Activated T-cell treated with anti-CD3 and anti-CD28 coated beads, Interleukin-2, amount 50 U/mL, for 72 hours (primary cell): ENCODE measurements at regions not wholly inside any gene's neighbourhood (a gene's known extent, or its start where the extent isn't known, plus 50 kb on each side); places are given as distances from the start of the nearest gene placed in this dataset.

Experiments used
- ATAC-seq, 2 donors: fragments of 150-1000 bp; cut with Tn5 transposase; replicated peaks in 1 of 2; 2 replicates each; pipeline ENCODE4 v1.10.0; 2021; ENCODE audit warnings: moderate library complexity in 2 of 2, mild to moderate bottlenecking in 1 of 2
- DNase-seq, 2 donors: peaks; one replicate each; pipeline ENCODE4 v3.0.0; 2021 to 2022; ENCODE audit warnings: mixed read lengths in 1 of 2
- H3K27ac Mint-ChIP-seq: one replicate; pipeline ENCODE4 v1.8.0; 2022; ENCODE audit warnings: mild to moderate bottlenecking, moderate library complexity, mixed read lengths
- H3K27me3 Mint-ChIP-seq: one replicate; pipeline ENCODE4 v1.8.0; 2022; ENCODE audit warnings: low read depth, mixed read lengths
- H3K36me3 Mint-ChIP-seq, 2 donors: one replicate each; pipeline ENCODE4 v1.8.0; 2022; ENCODE audit warnings: mixed read lengths in 2 of 2, mild to moderate bottlenecking in 1 of 2; ENCODE audit not compliant: insufficient read depth in 2 of 2
- H3K4me1 Mint-ChIP-seq: one replicate; pipeline ENCODE4 v1.8.0; 2022; ENCODE audit warnings: low read depth, mixed read lengths
- H3K4me3 Mint-ChIP-seq, 2 donors: one replicate each; pipeline ENCODE4 v1.8.0; 2022; ENCODE audit warnings: mild to moderate bottlenecking in 2 of 2, mixed read lengths in 2 of 2, moderate library complexity in 2 of 2
- H3K9me3 Mint-ChIP-seq, 2 donors: one replicate each; pipeline ENCODE4 v1.8.0; 2022; ENCODE audit warnings: mixed read lengths in 2 of 2

DNA sequence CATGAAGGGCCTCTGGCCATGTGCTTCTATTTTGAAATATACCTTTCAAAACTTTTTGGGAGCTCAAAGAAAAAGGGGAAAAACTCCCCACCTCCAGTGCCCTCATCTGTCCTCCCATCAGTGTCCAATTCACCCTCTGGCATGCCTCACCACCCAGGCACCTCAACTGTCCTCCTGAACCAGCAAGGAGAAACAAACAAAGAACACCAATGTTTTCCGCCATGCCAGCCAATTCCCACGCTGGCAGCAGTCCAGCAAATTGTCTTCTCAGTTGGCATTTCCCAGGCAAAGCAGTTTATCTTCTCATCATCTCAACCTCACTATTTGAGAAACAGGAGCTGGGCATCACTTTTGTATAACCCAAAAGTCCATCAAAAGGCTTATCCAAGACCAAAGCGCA lies 496.9 kb downstream of the SOX6 start:
- Mint-ChIP-seq H3K4me3 (no peak overlapping the region), H3K9me3 (peaks cover 0 to 4% of the 10 kb centered on the region in 2 donors), H3K27ac (no peak overlapping the region), H3K4me1 (no peaks in the 10 kb centered on the region), H3K27me3 (no peaks in the 10 kb centered on the region), H3K36me3 (no peaks in the 10 kb centered on the region)
- DNase-seq = no peak
- ATAC-seq = no peak

DNA sequence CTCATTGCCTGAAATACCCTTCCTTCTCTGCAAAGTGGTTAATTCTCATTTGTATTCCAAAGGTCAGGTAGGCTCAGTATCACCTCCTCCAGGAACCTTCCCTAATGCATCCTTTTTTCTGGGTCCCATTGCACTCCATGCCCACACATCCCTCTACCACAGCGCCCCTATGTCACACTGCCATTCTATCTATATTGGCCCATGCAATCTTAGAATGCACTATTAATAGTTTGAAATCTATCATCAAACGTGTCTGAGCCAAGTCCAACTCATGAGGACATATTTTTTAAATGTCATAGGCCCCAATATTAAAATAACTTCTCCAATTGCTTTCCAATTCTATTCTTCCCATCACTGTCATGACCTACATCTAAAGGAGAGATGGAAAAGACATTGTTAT lies 495.1 kb downstream of the SOX6 start:
- ATAC-seq = no peak
- Mint-ChIP-seq H3K4me1 (no peaks in the 10 kb centered on the region), H3K4me3 (no peak overlapping the region), H3K36me3 (no peaks in the 10 kb centered on the region), H3K9me3 (peaks cover 0 to 4% of the 10 kb centered on the region in 2 donors), H3K27me3 (no peaks in the 10 kb centered on the region), H3K27ac (no peak overlapping the region)
- DNase-seq = no peak

DNA sequence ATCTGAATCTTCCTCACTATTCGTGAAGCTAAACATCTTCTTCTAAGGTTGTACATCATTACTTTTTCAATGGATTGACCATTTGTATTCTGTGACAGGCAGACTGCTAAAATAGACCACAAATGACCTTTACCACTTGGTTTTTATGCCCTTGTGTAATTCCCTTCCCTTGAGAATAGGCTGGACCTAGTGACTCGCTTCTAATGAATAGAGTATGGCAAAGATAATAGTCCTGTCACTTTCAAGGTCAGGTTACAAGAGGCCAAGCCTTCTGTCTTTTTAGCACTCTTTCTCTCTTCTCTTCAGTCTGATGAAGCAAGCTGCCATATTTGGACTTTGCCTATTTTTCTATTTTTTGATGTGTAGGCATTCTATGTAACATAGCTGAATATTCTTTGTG lies 492.9 kb downstream of the SOX6 start:
- no peak overlapping the region for H3K27ac Mint-ChIP-seq
- no peaks in the 10 kb centered on the region for H3K36me3 Mint-ChIP-seq
- DNase-seq (no peak), ATAC-seq (no peak)
- H3K27me3 Mint-ChIP-seq = no peaks in the 10 kb centered on the region
- peaks cover 0 to 4% of the 10 kb centered on the region in 2 donors for H3K9me3 Mint-ChIP-seq
- H3K4me3 Mint-ChIP-seq = no peak overlapping the region
- H3K4me1 Mint-ChIP-seq = no peaks in the 10 kb centered on the region

DNA sequence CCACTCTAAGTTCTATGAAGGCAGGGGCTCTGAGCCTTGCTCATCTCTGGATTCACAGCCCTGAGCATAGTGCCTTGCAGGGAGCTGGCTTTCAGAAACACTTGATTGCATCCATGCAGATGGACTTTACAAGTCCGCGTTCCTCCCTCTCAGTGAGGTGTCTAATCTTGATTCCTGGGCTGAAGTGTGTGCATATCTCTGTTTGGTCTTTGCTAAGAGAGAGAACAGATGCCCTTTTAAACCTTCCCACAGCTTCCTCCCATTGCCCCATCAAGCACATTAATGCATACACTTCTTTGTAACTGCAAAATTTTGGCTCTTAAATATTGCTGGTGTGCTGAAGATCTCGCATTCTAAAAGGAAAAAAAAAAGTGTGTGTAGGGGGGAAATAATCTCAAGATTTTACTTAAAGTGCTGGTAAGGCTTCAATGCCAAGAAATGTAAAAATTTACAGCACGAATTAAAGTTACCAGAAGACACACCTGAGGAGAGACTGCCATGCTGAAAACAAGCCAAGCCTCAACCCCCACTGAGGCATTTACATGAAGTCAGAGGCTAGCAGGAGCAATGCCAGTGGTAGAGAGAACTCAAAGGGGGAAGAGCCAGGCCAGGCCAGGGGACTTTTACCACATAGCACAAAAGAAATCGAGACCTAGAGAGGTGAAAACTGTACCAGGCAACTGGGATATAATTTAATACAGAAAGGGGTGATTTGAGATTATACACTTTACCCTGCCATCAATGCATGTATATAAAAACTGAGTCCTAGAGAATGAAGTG lies 492.1 kb downstream of the SOX6 start:
- no peak overlapping the region for H3K27ac Mint-ChIP-seq
- H3K27me3 Mint-ChIP-seq = no peaks in the 10 kb centered on the region
- no peak overlapping the region for H3K4me3 Mint-ChIP-seq
- no peak for ATAC-seq
- H3K36me3 Mint-ChIP-seq = no peaks in the 10 kb centered on the region
- no peaks in the 10 kb centered on the region for H3K4me1 Mint-ChIP-seq
- no peak for DNase-seq
- peaks cover 0 to 6% of the 10 kb centered on the region in 2 donors for H3K9me3 Mint-ChIP-seq

DNA sequence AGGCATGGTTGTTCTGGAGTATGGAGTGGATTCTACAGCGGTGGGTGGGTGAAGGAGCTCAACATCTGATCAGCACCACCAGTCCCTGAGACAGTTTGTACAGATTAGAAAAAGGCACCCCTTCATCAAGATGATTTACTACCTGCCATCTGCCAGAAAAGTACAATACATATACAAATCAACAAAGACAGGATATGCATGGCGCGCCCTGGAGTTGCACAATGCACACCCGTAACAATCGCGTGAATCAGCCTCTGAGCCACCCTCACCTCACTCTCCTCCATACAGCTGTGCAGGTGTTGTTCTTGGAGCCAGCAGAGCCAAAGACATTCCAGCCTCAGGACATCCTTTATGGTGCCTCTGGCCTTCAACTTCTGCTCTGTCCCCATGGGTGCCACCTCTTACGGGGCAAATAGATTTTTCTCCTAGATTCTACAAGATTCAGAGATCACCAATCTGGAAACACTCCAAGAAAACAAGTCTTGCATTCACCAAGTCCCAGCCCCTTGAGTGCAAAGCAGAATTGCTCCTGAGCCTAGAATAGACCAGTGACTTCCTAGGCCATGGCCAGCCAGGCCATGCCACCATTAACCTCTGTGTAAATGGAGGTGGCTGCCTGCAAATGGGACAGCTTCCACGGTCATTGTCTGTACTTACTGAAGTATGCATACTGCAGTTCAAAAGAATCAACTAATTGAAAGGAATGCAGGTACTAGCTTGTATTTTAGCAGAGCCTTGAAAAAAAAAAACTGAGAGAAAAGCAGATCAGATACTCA lies 490.9 kb downstream of the SOX6 start:
- peaks cover 0 to 6% of the 10 kb centered on the region in 2 donors for H3K9me3 Mint-ChIP-seq
- DNase-seq (no peak), ATAC-seq (no peak)
- no peaks in the 10 kb centered on the region for H3K36me3 Mint-ChIP-seq
- no peaks in the 10 kb centered on the region for H3K4me1 Mint-ChIP-seq
- no peak overlapping the region for H3K27ac Mint-ChIP-seq
- no peaks in the 10 kb centered on the region for H3K27me3 Mint-ChIP-seq
- H3K4me3 Mint-ChIP-seq = no peak overlapping the region

DNA sequence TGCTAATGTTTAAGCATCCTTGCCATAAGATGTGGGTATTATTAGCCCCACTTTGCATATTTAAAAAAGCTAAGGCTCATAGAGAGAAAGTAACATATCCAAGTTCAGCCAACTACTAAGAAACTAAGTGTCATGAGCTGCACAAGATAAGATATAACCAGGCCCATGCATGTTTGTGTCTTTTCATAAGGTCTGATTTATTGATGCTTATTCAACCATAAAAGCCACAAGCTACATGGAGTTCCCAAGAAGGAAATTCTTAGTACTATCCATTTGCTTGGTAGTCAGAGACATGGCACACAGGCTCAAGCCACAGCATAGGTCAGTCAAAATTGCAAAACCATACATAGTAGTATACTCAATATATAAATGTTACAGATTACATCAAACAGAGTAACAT lies 488.5 kb downstream of the SOX6 start:
- Mint-ChIP-seq H3K27ac (no peak overlapping the region), H3K4me3 (no peak overlapping the region), H3K9me3 (peaks cover 0 to 2% of the 10 kb centered on the region in 2 donors), H3K36me3 (no peaks in the 10 kb centered on the region), H3K4me1 (no peaks in the 10 kb centered on the region), H3K27me3 (no peaks in the 10 kb centered on the region)
- ATAC-seq (no peak), DNase-seq (no peak)

DNA sequence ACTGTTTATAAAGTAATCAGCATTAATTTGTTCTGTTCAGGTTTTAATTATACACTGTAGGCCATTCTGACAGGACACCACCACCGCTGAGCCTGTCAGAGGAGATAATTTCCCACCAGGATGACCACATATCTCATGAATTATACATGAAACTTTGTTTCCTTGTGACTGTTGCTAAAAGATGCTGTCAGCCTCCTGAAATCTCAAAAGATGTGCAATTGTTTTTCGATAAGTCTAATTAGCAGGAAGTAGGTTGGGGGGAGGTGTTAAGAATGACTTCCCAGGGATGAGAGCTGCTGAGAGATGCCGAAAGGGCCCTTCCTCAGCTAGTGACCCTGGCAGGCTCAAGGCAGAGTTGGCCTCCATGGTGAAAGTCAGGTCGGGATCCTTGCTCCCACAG lies 485.4 kb downstream of the SOX6 start:
- ATAC-seq (no peak), DNase-seq (no peak)
- H3K27ac Mint-ChIP-seq = no peak overlapping the region
- H3K4me1 Mint-ChIP-seq = no peaks in the 10 kb centered on the region
- no peaks in the 10 kb centered on the region for H3K27me3 Mint-ChIP-seq
- no peaks in the 10 kb centered on the region for H3K36me3 Mint-ChIP-seq
- H3K4me3 Mint-ChIP-seq = no peak overlapping the region
- peaks cover 0 to 2% of the 10 kb centered on the region in 2 donors for H3K9me3 Mint-ChIP-seq

DNA sequence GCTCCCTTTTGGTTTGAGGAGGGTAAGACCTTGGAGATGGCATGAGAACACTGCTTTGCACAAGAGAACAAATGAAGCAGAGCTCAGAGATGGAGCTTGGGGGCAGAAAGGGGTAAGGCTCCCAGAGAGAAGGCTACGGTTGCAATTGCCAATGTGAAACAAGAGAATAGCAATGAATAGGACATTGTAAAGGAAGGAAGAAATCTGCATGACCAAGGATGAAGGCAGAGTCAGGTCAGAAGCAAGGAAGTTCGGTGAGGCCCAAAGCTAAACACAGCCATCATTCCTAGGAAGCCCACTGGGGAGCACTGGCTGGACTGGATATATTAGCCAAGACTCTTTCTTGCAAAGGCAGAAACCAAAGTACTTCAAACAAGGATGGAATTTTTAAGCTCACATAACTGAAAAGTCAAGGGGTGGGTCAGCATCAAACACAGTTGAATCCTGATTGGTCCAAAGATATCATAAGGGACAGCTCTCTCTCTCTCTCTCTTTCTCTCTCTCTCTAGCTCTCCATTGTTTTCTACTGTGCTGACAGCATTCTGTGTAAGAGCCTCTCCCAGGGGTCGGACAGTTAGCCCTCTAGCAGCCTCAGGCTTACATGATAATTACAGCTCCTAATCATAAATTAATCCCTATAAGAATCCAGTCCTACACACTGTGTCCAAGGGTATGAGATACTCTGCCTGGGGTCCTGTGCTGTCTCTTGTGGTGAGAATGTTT lies 484.3 kb downstream of the SOX6 start:
- no peaks in the 10 kb centered on the region for H3K4me1 Mint-ChIP-seq
- H3K27me3 Mint-ChIP-seq = no peaks in the 10 kb centered on the region

DNA sequence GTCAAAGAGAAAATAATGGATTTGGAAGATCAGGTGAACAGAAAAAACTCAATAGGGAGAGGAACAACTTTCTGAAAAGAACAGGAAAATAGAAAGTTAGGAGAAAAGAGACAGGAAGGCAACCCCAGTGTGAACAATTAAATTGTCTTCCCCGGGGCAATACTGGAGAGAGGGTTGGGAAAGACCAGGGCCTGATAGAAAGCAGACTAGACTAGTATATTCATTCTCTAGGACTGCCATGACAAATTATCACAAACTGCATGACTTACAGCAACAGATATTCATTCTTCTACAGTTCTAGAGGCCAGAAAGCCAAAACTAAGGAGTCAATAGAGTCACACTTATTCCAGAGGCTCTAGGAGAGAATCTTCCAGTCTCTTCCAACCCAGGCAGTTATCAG lies 482.8 kb downstream of the SOX6 start:
- Mint-ChIP-seq H3K27me3 (no peaks in the 10 kb centered on the region), H3K36me3 (no peaks in the 10 kb centered on the region), H3K9me3 (peaks cover 0 to 2% of the 10 kb centered on the region in 2 donors), H3K27ac (no peak overlapping the region), H3K4me1 (no peaks in the 10 kb centered on the region), H3K4me3 (no peak overlapping the region)
- ATAC-seq (no peak), DNase-seq (no peak)

More for the DNA sequence above, 484.3 kb downstream of the SOX6 start:
- H3K4me3 Mint-ChIP-seq = no peak overlapping the region
- DNase-seq (no peak), ATAC-seq (no peak)
- H3K36me3 Mint-ChIP-seq = no peaks in the 10 kb centered on the region
- peaks cover 0 to 2% of the 10 kb centered on the region in 2 donors for H3K9me3 Mint-ChIP-seq
- H3K27ac Mint-ChIP-seq = no peak overlapping the region

DNA sequence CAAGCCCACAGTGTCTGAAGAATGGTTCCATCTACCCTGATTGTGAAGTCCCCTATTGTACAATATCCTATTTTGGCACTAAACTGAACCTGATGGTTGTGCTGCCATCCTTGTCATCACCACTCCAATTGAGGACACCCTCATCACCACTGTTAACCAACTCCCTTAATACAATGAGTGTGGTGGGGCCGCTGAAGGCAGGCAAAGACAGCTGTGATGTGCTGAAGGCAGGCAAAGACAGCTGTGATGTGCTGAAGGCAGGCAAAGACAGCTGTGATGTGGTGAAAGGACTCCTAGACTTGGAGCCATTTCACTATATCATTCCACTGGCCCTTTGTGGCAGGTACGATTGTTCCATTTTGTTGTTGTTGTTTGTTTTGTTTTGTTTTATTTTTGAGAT lies 481.6 kb downstream of the SOX6 start:
- Mint-ChIP-seq H3K27ac (no peak overlapping the region), H3K27me3 (no peaks in the 10 kb centered on the region), H3K4me3 (no peak overlapping the region), H3K4me1 (no peaks in the 10 kb centered on the region), H3K9me3 (no peaks in the 10 kb centered on the region), H3K36me3 (no peaks in the 10 kb centered on the region)
- no peak for ATAC-seq
- no peak for DNase-seq

DNA sequence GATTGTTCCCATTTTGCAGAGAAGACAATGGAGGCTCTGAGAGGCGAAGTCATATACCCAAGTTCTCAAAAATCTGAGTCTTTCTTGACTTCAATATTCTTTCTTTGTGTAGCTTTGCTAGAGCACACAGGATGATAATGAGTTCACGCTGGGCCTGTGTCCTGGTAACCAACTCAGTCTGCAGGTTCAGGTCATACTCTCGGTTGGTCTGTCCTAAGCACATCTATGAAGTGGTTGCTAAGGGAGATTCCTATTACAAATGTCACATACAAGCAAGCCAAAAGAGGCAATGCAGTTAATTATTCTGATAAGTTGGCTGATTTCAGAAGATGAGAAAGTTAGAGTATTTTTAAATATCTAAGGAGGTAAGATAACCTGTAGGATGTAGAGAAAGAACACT lies 481.0 kb downstream of the SOX6 start:
- Mint-ChIP-seq H3K27ac (no peak overlapping the region), H3K27me3 (no peaks in the 10 kb centered on the region), H3K4me1 (no peaks in the 10 kb centered on the region), H3K9me3 (peaks cover 0 to 1% of the 10 kb centered on the region in 2 donors), H3K4me3 (no peak overlapping the region), H3K36me3 (no peaks in the 10 kb centered on the region)
- DNase-seq (no peak), ATAC-seq (no peak)

DNA sequence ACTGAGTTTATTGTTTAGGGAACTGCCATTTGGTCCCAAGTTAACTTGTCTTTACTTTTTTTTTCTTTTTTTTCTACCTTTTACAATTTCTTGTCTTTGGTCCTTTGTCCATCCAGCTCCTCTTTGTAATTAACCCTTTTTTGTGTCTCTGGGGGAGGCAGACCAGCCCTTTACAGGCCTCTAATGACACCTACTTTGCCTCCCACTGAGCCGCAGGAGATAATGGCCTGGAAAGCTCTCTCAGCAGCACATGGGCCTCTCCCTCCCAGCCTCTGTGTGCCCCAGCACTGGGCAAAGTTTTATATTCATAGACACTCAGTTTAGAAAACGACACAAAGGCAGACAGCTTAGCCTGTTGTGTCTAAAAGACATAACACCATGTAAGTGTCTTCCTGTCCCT lies 480.4 kb downstream of the SOX6 start:
- no peak for ATAC-seq
- no peak overlapping the region for H3K27ac Mint-ChIP-seq
- no peaks in the 10 kb centered on the region for H3K36me3 Mint-ChIP-seq
- H3K4me1 Mint-ChIP-seq = no peaks in the 10 kb centered on the region
- DNase-seq = no peak
- H3K4me3 Mint-ChIP-seq = no peak overlapping the region
- peaks cover 0 to 1% of the 10 kb centered on the region in 2 donors for H3K9me3 Mint-ChIP-seq
- H3K27me3 Mint-ChIP-seq = peaks cover 1% of the 10 kb centered on the region

DNA sequence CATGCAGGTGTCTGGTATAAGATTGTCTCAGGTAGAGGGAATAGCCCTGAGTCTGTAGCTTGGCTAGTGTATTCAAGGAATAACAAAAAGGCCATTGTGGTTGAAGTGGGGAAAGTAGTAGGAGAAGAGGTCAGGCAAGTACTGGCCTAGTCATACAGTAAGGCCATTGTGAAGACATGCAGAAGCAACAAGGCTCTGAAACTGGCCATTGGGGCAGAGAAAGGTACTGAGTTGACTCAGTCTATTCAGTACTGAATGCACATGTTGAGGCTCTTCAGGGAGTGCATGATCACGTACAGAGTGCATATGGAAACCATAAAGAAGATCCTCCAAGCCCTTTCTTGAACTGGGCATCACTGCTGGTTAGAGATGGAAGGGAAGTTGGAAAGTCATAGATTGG lies 477.6 kb downstream of the SOX6 start:
- no peak overlapping the region for H3K4me3 Mint-ChIP-seq

More for the DNA sequence above, 477.6 kb downstream of the SOX6 start:
- Mint-ChIP-seq H3K27me3 (peaks cover 8% of the 10 kb centered on the region), H3K9me3 (peaks cover 0 to 1% of the 10 kb centered on the region in 2 donors), H3K27ac (no peak overlapping the region), H3K4me1 (no peaks in the 10 kb centered on the region), H3K36me3 (no peaks in the 10 kb centered on the region)
- DNase-seq (no peak), ATAC-seq (no peak)
